22Rv1 (cell line): ENCODE measurements at regions not wholly inside any gene's neighbourhood (a gene's known extent, or its start where the extent isn't known, plus 50 kb on each side); places are given as distances from the start of the nearest gene placed in this dataset.

Experiments
- CTCF ChIP-seq: fragments of 450-650 bp; IDR thresholded peaks from 2 replicates; pipeline ENCODE4 v1.5.1; 2017; ENCODE audit warnings: mild to moderate bottlenecking
- ZFX ChIP-seq: fragments of 450-650 bp; IDR thresholded peaks from 2 replicates; pipeline ENCODE4 v1.6.1; 2017; ENCODE audit warnings: antibody characterized with exemption, borderline replicate concordance

GRCh38 chr7:88686468-88687229 lies 72.9 kb upstream of the ZNF804B start:
- no peak for TF ChIP-seq CTCF
- TF ChIP-seq ZFX, result no peak
